Testis (tissue), 2 donors: ENCODE measurements at regions not wholly inside any gene's neighbourhood (a gene's known extent, or its start where the extent isn't known, plus 50 kb on each side); places are given as distances from the start of the nearest gene placed in this dataset.

Experiments
- DNase-seq: peaks from one replicate; pipeline ENCODE4 v3.0.0-alpha.2; 2019
- H3K27ac ChIP-seq, 2 donors: fragments of 200-600 bp; sonication (generic); one replicate each; pipeline ENCODE4 v1.5.1; 2019
- H3K27me3 ChIP-seq: fragments of 200-600 bp; sonication (generic); one replicate; pipeline ENCODE4 v1.5.1; 2019
- H3K36me3 ChIP-seq: fragments of 200-600 bp; sonication (generic); one replicate; pipeline ENCODE4 v1.5.1; 2017; ENCODE audit warnings: low read depth; ENCODE audit errors: missing control alignments
- H3K4me1 ChIP-seq: fragments of 200-600 bp; sonication (generic); one replicate; pipeline ENCODE4 v1.5.1; 2019
- H3K4me3 ChIP-seq, 2 donors: fragments of 200-600 bp; sonication (generic); one replicate each; pipeline ENCODE4 v1.5.1; 2017 to 2019
- H3K9me3 ChIP-seq: fragments of 200-600 bp; sonication (generic); one replicate; pipeline ENCODE4 v1.5.1; 2017
- POLR2A ChIP-seq: fragments of 450-650 bp; IDR thresholded peaks from one replicate; pipeline ENCODE4 v1.6.1; 2017; ENCODE audit warnings: antibody characterized with exemption, mild to moderate bottlenecking, moderate library complexity
- WGBS, 2 donors: methylation state at CpG; one replicate each; pipeline ENCODE4 v1.1.5; 2018; 5-methylcytosine and 5-hydroxymethylcytosine counted together
- intact Hi-C: fragments of 100-400 bp; cut with DNase I; formaldehyde crosslinking; loops from one replicate; pipeline ENCODE4 v1.15.1; 2023; ENCODE audit warnings: low total_unique reads
- TF ChIP-seq, protein P1 (sequence below), 3 experiments: fragments of 450-650 bp in 2 of 3; fragments of 200-600 bp in 1 of 3; sonication (generic) in 1 of 3; IDR thresholded peaks; one replicate each; pipeline ENCODE4 v1.5.1; 2016 to 2019; ENCODE audit warnings: antibody characterized with exemption in 3 of 3, mild to moderate bottlenecking in 2 of 3, moderate library complexity in 1 of 3

- no peaks in the 10 kb centered on the region for H3K9me3 ChIP-seq
- WGBS, 2 donors = 33 to 35% methylated on average over 5 of the region's 5 CpGs
- TF ChIP-seq POLR2A = no peak
- TF ChIP-seq, protein P1, sequence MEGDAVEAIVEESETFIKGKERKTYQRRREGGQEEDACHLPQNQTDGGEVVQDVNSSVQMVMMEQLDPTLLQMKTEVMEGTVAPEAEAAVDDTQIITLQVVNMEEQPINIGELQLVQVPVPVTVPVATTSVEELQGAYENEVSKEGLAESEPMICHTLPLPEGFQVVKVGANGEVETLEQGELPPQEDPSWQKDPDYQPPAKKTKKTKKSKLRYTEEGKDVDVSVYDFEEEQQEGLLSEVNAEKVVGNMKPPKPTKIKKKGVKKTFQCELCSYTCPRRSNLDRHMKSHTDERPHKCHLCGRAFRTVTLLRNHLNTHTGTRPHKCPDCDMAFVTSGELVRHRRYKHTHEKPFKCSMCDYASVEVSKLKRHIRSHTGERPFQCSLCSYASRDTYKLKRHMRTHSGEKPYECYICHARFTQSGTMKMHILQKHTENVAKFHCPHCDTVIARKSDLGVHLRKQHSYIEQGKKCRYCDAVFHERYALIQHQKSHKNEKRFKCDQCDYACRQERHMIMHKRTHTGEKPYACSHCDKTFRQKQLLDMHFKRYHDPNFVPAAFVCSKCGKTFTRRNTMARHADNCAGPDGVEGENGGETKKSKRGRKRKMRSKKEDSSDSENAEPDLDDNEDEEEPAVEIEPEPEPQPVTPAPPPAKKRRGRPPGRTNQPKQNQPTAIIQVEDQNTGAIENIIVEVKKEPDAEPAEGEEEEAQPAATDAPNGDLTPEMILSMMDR (IDR thresholded peaks at IDR 0.05) = no peak
- intact Hi-C loops = no loop called here
- peak overlapping the region; percentile 76 to 93 for H3K27ac ChIP-seq
- no peak for DNase-seq
- H3K27me3 ChIP-seq = no peaks in the 10 kb centered on the region
- H3K36me3 ChIP-seq = no peaks in the 10 kb centered on the region
- H3K4me3 ChIP-seq = peak overlapping the region; percentile 6 to 12
- H3K4me1 ChIP-seq = peaks cover 12% of the 10 kb centered on the region
These were observed 694.6 kb downstream of the USP25 start for GRCh38 chr21:16424331-16424751.

- intact Hi-C loops = no loop called here
- Histone ChIP-seq H3K4me3 (no peak overlapping the region), H3K27me3 (no peaks in the 10 kb centered on the region), H3K4me1 (peaks cover 12% of the 10 kb centered on the region), H3K36me3 (no peaks in the 10 kb centered on the region), H3K9me3 (no peaks in the 10 kb centered on the region), H3K27ac (peak overlapping the region; percentile 76 to 93)
- TF ChIP-seq, protein P1 (IDR thresholded peaks at IDR 0.05) = no peak
- TF ChIP-seq POLR2A = no peak
- no peak for DNase-seq
These were observed 695.6 kb downstream of the USP25 start for GRCh38 chr21:16425376-16425775.

GRCh38 chr21:16426936-16427335 lies 697.2 kb downstream of the USP25 start:
- DNase-seq = no peak
- 44 to 60% methylated on average over 6 of the region's 6 CpGs for WGBS, 2 donors
- Histone ChIP-seq H3K27ac (peak overlapping the region in 1 of 2 donors; percentile 93), H3K9me3 (no peaks in the 10 kb centered on the region), H3K36me3 (no peaks in the 10 kb centered on the region), H3K4me3 (no peak overlapping the region), H3K4me1 (peaks cover 12% of the 10 kb centered on the region), H3K27me3 (no peaks in the 10 kb centered on the region)
- TF ChIP-seq, protein P1 (IDR thresholded peaks at IDR 0.05) = no peak
- TF ChIP-seq POLR2A = no peak
- intact Hi-C loops = no loop called here

DNA sequence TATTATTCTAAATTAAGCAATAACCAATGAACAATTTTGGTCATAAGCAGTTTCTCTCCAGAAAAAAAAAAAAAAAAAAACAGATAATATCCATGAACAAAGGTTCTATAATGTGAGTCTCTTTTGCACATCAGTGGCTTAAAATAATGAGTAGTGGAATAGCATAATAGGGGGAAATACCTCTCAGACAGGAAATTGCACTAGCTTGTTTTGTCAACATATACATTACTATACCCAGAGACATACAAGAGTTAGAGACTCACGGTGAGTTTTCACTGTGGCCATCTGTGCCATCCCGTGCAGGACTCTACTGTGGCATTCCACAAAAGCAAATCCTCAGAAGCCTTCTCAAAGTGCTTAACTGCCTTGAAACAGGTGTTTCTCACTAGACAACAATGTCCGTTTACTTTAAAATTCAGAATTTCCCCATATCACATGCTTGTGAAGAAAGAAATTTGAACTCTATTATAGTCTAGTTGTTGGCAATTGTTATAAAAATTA lies 697.9 kb downstream of the USP25 start:
- 67 to 71% methylated on average over 3 of the region's 3 CpGs for WGBS, 2 donors
- no peak overlapping the region for H3K4me3 ChIP-seq
- TF ChIP-seq, protein P1 (IDR thresholded peaks at IDR 0.05) = no peak
- no peak for TF ChIP-seq POLR2A
- H3K4me1 ChIP-seq = peaks cover 12% of the 10 kb centered on the region
- no peaks in the 10 kb centered on the region for H3K9me3 ChIP-seq
- peak overlapping the region in 1 of 2 donors; percentile 93 for H3K27ac ChIP-seq
- H3K27me3 ChIP-seq = no peaks in the 10 kb centered on the region
- DNase-seq = no peak
- intact Hi-C loops = no loop called here
- H3K36me3 ChIP-seq = no peaks in the 10 kb centered on the region

DNA sequence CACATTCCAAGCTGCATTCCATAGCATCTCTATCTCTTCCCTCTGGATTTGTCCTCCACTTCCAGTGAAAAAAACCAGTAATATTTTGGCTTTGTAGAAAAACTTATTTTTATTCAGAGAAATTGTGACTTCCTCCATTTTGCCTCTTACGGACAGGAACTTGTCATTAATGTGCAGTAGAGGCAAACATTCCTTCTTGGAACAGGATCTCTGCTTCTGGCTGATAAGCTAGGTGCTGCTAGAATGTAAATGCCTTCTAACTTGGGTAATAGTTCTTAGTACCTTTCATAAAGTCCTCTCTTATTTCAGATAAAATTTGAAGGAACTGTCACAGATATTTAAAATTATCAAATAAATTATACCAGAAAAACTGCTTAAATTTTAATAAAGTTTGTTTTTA lies 707.8 kb downstream of the USP25 start:
- Histone ChIP-seq H3K9me3 (no peaks in the 10 kb centered on the region), H3K27me3 (no peaks in the 10 kb centered on the region), H3K4me1 (no peaks in the 10 kb centered on the region), H3K36me3 (no peaks in the 10 kb centered on the region), H3K4me3 (no peak overlapping the region), H3K27ac (no peak overlapping the region)
- DNase-seq = no peak
- intact Hi-C loops = no loop called here
- TF ChIP-seq POLR2A = no peak
- TF ChIP-seq, protein P1 (IDR thresholded peaks at IDR 0.05) = no peak
- 75 to 81% methylated on average over 1 of the region's 1 CpG for WGBS, 2 donors
